K562 (cell line): ENCODE measurements at regions not wholly inside any gene's neighbourhood (a gene's known extent, or its start where the extent isn't known, plus 50 kb on each side); places are given as distances from the start of the nearest gene placed in this dataset.
"Not testable (repeated sequence)": the region's sequence is repeated elsewhere in the genome, so short reads cannot be mapped to it uniquely, and the experiment has no call there.

Experiments used
- CHD1 ChIP-seq: fragments of 200-600 bp; sonication (generic); IDR thresholded peaks from one replicate; pipeline ENCODE4 v1.6.1; 2012; ENCODE audit warnings: mild to moderate bottlenecking, moderate library complexity, low read length, inconsistent platforms
- CHD2 ChIP-seq: IDR thresholded peaks from 2 replicates; pipeline ENCODE4 v1.6.1; 2011; ENCODE audit warnings: low read depth, low read length
- DNMT1 ChIP-seq: fragments of 450-650 bp; IDR thresholded peaks from 2 replicates; pipeline ENCODE4 v1.6.1; 2016; ENCODE audit warnings: antibody characterized with exemption, mild to moderate bottlenecking
- FOXA3 ChIP-seq, 2 experiments: fragments of 450-650 bp in 1 of 2; sonication (generic) in 1 of 2; formaldehyde crosslinking; IDR thresholded peaks in 1 of 2; conservative IDR thresholded peaks in 1 of 2; 2 replicates each; pipeline versions ENCODE4 v1.4.0 to v1.8.0; 2020 to 2022; ENCODE audit warnings: mild to moderate bottlenecking in 2 of 2, missing genetic modification reagents in 1 of 2
- HDAC2 ChIP-seq: fragments of 450-650 bp; IDR thresholded peaks from 2 replicates; pipeline ENCODE4 v1.6.1; 2016; ENCODE audit warnings: mild to moderate bottlenecking
- RAD21 ChIP-seq, 2 experiments: fragments of 250-450 bp in 1 of 2; fragments of 450-650 bp in 1 of 2; sonication (Bioruptor Pico) in 1 of 2; formaldehyde crosslinking in 1 of 2; IDR thresholded peaks in 1 of 2; conservative IDR thresholded peaks in 1 of 2; 2 replicates each; pipeline versions ENCODE4 v1.4.0 to v1.8.0; 2020 to 2022; ENCODE audit warnings: mild to moderate bottlenecking in 2 of 2, moderate library complexity in 1 of 2
- TAF1 ChIP-seq: IDR thresholded peaks from 2 replicates; pipeline ENCODE4 v1.6.1; 2011; ENCODE audit warnings: mild to moderate bottlenecking, low read length, moderate library complexity; ENCODE audit not compliant: insufficient read depth, control insufficient read depth, severe bottlenecking; ENCODE audit errors: extremely low read depth
- ZFP30 ChIP-seq: fragments of 250-450 bp; sonication (Bioruptor Pico); IDR thresholded peaks from 2 replicates; pipeline ENCODE4 v1.8.0; 2022; ENCODE audit warnings: moderate library complexity, mild to moderate bottlenecking, inconsistent platforms, borderline replicate concordance
- ZFX ChIP-seq: sonication (generic); formaldehyde crosslinking; IDR thresholded peaks from 2 replicates; pipeline ENCODE4 v1.8.0; 2022; ENCODE audit warnings: mild to moderate bottlenecking, missing genetic modification reagents, moderate library complexity
- ZNF507 ChIP-seq: conservative IDR thresholded peaks from 2 replicates; pipeline ENCODE4 v1.6.1; 2017; ENCODE audit warnings: missing genetic modification characterization, missing compliant biosample characterization
- TF ChIP-seq, protein P1 (sequence below), 2 experiments: fragments of 450-650 bp; formaldehyde crosslinking in 1 of 2; IDR thresholded peaks; 2 replicates each; pipeline versions ENCODE4 v1.4.0 to v1.6.1; 2014 to 2020; ENCODE audit warnings: mild to moderate bottlenecking in 2 of 2, borderline replicate concordance in 1 of 2, low read depth in 1 of 2
- TF ChIP-seq, protein P2 (sequence below), 3 experiments: IDR thresholded peaks in 2 of 3; conservative IDR thresholded peaks in 1 of 3; 2 replicates each; pipeline ENCODE4 v1.5.1; 2011 to 2012; ENCODE audit warnings: low read length in 3 of 3, mild to moderate bottlenecking in 3 of 3, control low read depth in 2 of 3, improper control_type of control experiment in 1 of 3, inconsistent platforms in 1 of 3, low read depth in 1 of 3, mixed read lengths in 1 of 3, moderate library complexity in 1 of 3; ENCODE audit not compliant: insufficient read depth in 2 of 3

DNA sequence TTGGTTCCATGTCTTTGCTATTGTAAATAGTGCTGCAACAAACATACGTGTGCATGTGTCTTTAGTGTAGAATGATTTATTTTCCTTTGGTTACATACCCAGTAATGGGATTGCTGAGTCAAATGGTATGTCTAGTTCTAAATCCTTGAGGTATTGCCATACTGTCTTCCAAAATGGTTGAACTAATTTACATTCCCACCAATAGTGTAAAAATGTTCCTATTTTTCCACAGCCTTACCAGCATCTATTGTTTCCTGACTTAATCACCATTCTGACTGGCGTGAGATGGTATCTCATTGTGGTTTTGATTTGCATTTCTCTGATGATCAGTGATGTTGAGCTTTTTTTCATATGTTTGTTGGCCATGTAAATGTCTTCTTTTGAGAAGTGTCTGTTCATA, 226.6 kb downstream of the ETAA1 start:
- not testable (repeated sequence) for TF ChIP-seq ZFP30 (CRISPR knock-in tag); FOXA3 (CRISPR knock-in tag; conservative IDR thresholded peaks at IDR 0.05 in 1 of 2, IDR thresholded peaks at IDR 0.05 in 1 of 2); TAF1; HDAC2; ZNF507 (tag); CHD1; DNMT1; ZFX; RAD21 (CRISPR knock-in tag; conservative IDR thresholded peaks at IDR 0.05 in 1 of 2, IDR thresholded peaks at IDR 0.05 in 1 of 2); CHD2
- TF ChIP-seq, protein P1, sequence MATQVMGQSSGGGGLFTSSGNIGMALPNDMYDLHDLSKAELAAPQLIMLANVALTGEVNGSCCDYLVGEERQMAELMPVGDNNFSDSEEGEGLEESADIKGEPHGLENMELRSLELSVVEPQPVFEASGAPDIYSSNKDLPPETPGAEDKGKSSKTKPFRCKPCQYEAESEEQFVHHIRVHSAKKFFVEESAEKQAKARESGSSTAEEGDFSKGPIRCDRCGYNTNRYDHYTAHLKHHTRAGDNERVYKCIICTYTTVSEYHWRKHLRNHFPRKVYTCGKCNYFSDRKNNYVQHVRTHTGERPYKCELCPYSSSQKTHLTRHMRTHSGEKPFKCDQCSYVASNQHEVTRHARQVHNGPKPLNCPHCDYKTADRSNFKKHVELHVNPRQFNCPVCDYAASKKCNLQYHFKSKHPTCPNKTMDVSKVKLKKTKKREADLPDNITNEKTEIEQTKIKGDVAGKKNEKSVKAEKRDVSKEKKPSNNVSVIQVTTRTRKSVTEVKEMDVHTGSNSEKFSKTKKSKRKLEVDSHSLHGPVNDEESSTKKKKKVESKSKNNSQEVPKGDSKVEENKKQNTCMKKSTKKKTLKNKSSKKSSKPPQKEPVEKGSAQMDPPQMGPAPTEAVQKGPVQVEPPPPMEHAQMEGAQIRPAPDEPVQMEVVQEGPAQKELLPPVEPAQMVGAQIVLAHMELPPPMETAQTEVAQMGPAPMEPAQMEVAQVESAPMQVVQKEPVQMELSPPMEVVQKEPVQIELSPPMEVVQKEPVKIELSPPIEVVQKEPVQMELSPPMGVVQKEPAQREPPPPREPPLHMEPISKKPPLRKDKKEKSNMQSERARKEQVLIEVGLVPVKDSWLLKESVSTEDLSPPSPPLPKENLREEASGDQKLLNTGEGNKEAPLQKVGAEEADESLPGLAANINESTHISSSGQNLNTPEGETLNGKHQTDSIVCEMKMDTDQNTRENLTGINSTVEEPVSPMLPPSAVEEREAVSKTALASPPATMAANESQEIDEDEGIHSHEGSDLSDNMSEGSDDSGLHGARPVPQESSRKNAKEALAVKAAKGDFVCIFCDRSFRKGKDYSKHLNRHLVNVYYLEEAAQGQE (IDR thresholded peaks at IDR 0.05; ENCODE audit: borderline replicate concordance): not testable (repeated sequence)
- TF ChIP-seq, protein P1 (CRISPR knock-in tag; IDR thresholded peaks at IDR 0.05; ENCODE audit: low read depth): not testable (repeated sequence)
- TF ChIP-seq, protein P2, sequence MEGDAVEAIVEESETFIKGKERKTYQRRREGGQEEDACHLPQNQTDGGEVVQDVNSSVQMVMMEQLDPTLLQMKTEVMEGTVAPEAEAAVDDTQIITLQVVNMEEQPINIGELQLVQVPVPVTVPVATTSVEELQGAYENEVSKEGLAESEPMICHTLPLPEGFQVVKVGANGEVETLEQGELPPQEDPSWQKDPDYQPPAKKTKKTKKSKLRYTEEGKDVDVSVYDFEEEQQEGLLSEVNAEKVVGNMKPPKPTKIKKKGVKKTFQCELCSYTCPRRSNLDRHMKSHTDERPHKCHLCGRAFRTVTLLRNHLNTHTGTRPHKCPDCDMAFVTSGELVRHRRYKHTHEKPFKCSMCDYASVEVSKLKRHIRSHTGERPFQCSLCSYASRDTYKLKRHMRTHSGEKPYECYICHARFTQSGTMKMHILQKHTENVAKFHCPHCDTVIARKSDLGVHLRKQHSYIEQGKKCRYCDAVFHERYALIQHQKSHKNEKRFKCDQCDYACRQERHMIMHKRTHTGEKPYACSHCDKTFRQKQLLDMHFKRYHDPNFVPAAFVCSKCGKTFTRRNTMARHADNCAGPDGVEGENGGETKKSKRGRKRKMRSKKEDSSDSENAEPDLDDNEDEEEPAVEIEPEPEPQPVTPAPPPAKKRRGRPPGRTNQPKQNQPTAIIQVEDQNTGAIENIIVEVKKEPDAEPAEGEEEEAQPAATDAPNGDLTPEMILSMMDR (IDR thresholded peaks at IDR 0.05 in 2 of 3, conservative IDR thresholded peaks at IDR 0.05 in 1 of 3; ENCODE audit: insufficient read depth in 2 of 3, low read depth in 1 of 3, low read length in 3 of 3): not testable (repeated sequence)
